ENCODE measurements at regions not wholly inside any gene's neighbourhood (a gene's known extent, or its start where the extent isn't known, plus 50 kb on each side); places are given as distances from the start of the nearest gene placed in this dataset.
"Not testable (repeated sequence)": the region's sequence is repeated elsewhere in the genome, so short reads cannot be mapped to it uniquely, and the experiment has no call there.

DNA sequence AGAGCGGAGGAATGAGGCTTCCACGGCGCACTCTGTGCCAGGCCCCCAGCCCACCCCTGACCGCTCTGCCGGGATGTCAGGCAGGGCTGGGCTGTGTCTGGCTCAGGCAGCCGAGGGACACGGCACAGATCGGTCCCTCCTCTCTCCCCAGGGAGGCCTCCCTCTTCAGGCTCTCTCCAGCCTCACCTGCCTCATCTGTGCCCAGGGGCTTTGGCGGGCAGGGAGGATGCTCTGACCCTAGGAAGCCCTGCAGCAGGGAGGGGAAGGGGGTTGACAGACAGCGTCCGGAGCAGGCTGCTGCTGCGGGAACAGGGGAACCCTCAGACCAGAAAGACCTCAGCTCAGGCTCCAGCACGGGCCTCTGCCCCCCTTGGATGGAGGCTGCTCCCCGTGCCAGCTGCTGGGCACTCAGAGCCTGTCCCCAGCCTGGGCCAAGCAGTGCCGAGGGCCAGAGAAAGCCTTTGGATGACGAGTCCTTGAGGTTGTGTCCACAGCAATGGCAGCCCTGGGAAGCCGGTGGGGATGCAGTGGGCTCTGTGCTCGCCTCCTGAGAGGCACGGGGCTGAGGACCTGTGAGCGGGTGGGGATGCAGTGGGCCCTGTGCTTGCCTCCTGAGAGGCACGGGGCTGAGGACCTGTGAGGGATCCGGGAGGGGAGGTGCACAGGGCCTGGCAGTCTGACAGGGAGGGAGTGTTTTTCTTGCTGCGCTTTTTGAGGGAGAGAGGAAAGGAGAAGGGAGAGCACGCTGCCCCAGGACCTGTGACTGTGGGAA is 66.9 kb downstream of the FOXL3 start:
- DNase-seq (ENCODE audit: low spot score) = no peak

DNA sequence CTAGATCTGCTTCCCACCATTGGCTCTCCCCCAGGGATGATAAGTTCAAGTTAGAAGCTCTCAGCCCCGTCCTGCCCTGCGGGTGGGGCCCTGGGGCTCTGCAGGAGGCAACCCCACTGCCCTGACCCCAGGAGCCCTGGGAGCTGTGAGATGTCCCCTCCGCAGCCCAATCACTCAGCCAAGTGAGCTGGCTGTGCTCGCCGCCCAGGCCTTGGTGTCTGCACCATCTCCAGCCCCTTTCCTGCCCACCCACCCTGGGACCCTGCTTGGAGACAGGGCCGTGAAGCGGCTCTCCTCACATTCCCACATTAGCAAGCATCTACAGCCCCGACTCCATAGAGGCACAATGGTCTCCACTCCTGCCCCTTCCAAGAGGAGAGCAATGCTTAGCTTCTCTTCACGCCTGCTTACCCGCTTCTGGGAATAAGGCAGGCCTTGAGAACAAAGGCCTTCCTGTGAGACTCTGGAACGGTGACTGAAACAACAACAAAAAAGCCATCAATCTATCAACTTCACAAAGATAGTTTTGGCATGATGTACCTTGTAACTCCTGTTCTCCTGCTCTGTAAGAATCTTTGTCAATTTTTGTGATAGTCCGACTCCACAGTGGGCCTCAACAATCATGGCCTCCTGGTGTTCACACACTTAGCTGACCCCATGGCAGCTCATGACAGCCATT is 67.7 kb downstream of the FOXL3 start:
- DNase-seq (ENCODE audit: low spot score) = no peak

DNA sequence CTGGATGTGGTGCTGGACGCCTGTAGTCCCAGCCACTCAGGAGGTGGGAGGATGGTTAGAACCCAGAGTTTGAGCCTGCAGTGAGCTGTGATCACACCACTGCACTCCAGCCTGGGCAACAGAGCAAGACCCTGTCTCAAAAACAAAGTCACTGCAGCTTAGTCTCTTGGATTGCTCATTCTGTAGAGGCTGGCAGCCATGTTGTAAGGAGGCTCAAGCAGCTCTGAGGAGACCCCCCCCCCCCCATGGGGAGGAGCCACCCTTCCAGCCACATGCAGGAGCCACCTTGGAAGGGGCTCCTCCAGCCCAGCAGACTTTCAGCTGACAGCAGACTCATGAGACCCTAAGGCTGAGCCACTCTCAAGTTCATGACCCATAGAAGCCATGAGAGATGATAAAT is 68.4 kb downstream of the FOXL3 start:
- no peak for DNase-seq (ENCODE audit: low spot score)

DNA sequence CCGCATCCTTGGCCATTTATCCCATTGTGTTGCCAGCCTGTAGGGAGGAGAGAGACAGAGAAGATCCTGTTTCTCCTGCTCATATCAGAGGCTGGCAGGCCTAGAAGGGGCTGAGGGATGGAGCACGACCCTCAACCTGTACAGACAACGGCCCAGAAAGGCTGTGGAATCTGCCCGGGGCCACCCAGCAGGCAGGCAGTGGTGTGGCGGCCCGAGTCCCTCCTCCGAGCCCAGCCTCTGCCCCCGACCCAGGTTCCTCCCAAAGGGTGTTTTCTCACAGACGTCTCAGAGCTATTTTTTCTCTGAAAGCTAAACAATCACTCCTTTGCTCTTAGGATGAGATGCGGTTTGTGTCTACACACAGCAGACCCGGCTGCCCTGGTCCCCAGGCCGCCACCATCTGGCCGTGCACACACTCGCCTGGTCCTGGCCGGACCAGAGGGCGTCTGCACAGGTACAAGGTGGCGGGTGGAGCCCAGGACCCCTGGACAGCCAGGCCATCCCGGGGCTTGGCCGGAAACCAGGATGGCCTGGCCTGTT is 69.3 kb downstream of the FOXL3 start:
- no peak for DNase-seq (ENCODE audit: low spot score)

DNA sequence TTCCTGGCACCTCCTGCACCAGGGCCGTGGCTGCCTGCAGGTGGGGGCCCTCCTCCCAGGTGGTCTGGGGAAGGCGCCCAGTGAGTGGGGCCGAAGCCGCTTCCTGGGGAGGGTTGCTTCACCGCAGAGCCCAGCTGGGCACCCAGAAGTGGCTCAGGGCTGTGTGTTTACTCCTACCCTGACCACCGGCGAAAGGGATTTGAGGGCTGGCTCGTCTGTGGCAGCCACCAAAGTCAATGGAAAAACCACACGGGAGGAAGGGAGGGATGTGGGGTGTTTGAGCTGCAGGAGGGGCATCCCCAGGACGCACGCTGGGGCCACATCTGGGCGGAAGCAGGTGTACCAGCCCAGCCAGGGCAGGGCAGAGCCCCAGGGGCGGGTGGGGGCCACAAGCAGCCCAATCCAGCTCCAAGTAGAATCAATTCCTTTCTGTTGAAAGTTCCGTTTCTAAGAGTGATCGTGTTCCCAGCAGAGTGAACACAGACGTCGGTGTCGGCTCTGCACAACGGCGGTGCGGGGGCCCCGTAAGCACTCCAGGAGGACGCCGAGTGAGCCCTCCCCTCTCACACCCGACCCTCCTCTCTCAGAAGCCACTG is 69.9 kb downstream of the FOXL3 start:
- DNase-seq (ENCODE audit: low spot score) = no peak

DNA sequence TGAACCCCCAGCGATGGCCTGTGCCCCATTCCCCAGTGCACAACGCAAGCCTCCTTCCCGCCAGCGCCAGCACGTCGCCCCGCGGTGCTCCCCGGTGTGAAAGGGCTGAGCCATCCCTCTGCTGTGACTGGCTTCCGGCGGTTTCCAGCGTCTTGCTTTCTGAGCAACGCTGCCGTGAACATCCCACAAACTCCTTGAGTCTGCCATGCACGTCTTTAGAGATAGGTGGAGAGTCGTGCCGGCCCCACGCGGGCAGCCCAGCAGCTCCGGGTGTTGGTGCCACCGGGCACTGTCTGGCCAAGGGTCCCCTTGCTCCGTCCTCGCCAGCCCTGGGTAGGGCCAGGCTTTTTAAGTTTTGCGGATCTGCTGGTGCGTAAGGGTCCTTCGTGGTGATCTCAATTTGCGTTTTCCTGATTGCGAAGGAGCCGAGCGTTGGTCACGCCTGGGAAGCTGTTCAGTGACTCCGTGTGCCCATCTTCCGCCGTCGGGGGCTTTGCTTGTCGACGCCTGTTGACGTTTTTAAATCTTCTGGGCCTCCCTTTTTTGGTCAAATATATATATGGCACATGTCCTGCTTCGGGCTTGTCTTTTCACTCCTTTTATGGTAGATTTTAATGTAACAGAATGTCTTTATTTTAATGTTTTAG is 70.6 kb downstream of the FOXL3 start:
- no peak for DNase-seq (ENCODE audit: low spot score)

DNA sequence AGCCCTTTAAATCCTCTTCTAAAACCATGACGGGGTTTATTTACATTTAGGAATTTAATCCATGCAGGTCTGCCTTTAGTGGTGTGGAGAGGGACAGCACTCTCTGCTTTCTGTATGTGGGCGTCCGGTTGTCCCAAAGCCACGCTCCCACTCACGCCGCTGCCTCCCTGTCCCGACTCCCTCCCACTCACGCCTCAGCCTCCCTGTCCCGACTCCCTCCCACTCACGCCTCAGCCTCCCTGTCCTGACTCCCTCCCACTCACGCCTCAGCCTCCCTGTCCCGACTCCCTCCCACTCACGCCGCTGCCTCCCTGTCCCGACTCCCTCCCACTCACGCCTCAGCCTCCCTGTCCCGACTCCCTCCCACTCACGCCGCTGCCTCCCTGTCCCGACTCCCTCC is 71.2 kb downstream of the FOXL3 start:
- DNase-seq (ENCODE audit: low spot score) = not testable (repeated sequence)

DNA sequence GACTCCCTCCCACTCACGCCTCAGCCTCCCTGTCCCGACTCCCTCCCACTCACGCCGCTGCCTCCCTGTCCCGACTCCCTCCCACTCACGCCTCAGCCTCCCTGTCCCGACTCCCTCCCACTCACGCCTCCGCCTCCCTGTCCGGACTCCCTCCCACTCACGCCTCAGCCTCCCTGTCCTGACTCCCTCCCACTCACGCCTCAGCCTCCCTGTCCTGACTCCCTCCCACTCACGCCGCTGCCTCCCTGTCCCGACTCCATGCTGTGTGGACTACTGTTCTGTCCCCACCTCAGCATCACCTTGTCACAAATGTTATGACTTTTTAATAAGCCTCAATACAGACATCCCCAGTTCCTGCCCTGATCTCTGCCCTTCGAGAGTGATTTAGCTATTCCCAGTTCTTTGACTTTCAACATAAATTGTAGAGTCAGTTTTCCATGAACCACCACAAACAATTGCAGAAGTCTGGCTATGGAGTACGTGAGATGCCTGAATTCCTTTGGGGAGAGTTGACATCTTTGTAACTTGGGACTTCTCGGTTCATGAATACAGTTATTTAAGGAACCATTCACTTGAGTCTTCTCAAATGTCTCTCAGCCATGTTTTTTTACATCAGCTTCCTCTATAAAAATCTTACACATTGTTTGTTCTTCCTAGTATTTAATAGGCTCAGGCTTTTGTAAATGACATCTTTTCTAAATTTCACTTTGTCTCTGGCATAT is 71.9 kb downstream of the FOXL3 start:
- no peak for DNase-seq (ENCODE audit: low spot score)

DNA sequence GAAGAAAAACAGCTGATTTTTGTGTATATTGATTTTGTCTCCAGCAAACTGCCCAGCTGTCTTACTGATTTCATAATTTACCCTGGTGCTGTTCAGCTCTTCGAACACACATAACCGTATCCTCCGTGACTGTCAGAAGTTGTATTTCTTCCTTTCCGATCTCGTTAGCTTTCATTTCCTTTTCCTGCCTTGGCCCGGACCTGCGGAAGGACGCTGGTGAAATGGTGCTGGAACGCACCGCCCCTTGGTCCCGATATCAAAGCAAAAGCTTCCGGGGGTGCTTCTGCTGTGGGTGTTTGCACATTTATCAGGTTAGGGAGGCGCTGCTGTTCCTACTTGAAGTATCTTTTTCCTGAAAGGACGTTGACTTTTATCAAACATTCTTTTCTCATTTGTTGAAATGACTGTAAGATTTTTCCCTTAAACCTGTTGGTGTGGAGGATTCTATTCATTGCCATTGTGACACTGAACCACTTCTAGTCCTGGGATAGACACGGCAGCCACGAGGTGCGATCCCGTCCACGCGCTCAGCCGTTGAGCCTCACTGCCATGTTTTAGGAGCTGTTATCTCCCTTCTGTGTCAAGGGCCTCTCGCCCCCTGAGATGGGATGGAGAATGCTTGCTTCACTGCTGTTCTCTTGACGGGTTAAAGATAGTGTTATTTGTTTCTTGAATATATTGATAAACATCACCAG is 72.6 kb downstream of the FOXL3 start:
- no peak for DNase-seq (ENCODE audit: low spot score)

DNA sequence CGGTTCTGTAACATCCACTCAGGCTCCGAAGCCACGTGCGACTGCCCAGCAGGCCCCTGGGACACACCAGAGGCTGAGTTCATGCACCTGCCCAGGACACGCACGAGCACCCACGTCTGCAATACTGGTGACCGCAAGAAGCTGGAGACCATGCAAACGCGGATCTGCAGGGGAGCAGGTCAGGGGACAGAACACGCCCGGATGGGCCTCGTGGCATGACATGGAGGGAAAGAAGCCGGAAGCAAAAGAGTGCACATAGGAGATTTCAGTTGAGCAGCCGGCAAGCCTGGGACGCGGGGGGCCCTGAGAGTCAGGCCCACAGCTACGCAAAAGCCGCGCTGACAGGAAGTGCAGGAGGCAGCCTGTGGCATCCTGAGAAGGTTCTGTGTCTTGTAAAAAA is 73.7 kb downstream of the FOXL3 start:
- DNase-seq (ENCODE audit: low spot score) = no peak

DNA sequence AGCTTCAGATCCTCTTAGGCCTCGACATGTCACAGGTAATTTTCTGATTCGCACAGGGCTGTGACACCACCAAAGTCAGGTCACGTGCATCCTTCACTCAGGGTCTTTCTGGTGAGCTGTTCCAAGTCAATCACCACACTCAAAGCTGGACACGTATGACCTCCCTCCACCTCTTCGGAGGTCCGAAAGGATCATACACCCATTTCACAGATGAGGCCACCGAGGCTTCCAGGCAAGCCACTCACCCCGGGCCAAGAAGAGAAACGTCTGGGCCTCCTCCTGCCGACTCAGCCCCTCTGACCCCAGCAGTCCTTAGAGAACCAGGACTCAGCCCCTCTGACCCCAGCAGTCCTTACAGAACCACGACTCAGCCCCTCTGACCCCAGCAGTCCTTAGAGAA is 74.6 kb downstream of the FOXL3 start:
- no peak for DNase-seq (ENCODE audit: low spot score)

DNA sequence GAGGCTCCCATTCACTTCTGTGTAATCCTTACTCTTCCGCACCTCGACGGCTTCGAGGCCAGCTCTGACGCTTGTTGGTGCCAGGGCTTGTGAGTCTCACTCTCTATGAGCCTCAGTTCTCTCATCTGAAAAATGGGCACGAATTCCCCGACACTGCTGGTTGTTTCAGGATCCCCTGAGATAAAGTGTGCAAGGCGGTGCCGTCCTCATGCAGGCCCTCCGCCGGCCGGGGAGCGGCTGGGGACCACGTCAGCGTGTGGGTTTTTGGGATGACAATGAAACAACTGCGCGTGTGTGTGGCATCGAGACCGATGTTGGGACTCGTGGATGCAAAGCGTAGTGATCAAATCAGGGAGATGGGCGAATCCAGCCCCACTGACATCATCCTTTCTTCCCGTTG is 75.6 kb downstream of the FOXL3 start:
- no peak for DNase-seq (ENCODE audit: low spot score)

DNA sequence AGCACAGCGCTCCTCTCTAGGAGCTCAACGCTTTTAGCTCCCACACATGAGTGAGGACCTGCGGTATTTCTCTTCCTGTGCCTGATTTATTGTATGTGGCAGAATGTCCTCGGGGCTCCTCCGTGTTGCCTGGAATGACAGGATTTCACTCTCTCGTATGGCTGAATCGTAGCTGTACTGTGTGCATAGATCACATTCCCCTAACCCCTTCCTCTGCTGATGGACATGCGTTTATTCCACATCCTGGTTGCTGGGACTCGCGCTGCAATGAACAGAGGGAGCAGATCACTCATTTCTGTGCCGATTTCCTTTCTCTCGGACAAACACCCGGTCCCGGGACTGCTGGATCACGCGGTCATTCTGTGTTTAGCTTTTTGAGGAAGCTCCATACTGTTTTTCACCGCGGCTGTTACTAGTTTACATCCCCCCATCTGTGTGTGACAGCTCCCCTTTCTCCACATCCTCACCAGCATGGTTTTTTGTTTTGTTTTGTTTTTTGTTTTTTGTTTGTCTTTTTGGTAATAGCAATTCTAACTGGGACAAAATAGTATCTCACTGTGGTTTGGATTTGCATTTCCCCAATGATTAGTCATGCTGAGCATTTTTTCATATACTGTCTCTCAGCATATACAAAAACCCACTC is 76.3 kb downstream of the FOXL3 start:
- DNase-seq (ENCODE audit: low spot score) = no peak

DNA sequence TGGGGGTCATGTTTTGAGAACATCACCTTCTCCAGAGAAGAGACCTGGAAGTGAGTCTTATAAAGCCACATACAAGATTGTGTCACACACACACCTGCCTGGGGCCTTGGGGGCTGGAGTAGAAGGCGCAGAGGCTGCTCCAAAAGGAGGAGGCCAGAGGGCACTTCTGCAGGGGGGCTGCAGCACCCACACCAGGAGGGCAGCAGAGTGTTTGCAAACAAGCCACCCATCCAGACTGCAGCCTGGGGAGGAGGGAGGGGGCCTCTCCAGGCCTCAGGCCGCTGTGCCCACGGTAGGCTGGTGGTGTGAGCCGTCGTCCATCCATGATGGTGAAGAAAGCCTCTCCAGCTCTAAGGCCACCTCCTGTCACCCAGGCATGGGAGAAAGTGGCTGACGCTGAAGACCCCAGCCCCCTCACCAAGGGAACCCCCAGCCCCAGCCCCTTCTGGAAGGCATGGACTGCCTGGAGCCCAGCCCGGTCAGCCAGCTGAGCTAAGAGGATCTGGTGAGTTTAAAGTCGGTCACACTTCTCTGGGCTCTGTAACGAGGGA is 77.5 kb downstream of the FOXL3 start:
- no peak for DNase-seq (ENCODE audit: low spot score)

DNA sequence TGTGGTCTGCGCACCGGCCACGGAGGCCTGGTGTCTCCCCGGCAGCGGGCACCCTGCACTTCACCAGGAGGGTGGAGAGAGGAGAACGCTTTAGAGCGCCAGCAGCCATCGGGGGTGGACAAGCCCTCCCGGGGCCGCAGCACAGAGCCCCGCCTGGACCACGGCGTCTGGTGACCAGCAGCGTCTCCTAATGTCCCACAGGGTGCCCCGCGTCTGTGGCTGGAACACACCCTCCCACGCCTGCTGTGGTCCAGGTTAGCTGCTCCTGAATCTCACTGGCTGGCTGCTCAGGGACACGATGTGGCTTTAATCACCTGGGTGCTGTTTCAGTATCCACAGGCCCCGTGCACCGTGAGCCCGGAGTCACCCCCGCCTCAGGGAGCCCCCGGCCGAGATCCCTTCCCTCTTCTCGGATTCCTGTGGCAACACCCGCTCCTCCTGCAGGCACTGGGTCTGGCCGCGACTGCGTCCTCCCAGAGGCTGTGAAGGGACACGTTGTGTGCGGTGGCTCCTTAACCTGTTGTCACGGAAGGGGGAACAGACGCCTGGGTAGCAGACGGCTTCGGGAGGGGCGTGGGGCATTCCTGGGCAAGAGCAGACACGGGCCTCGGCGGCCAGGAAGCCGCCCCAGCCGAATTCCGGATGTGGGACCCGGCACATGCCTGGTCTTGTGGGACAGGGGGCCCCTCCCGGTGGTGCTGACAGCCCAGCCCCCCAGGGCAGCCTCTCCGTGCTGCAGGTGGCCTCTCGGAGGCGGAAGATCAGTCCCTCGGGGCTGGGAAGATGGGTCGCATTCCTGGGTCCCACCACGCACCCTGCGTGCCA is 78.9 kb downstream of the FOXL3 start:
- no peak for DNase-seq (ENCODE audit: low spot score)

DNA sequence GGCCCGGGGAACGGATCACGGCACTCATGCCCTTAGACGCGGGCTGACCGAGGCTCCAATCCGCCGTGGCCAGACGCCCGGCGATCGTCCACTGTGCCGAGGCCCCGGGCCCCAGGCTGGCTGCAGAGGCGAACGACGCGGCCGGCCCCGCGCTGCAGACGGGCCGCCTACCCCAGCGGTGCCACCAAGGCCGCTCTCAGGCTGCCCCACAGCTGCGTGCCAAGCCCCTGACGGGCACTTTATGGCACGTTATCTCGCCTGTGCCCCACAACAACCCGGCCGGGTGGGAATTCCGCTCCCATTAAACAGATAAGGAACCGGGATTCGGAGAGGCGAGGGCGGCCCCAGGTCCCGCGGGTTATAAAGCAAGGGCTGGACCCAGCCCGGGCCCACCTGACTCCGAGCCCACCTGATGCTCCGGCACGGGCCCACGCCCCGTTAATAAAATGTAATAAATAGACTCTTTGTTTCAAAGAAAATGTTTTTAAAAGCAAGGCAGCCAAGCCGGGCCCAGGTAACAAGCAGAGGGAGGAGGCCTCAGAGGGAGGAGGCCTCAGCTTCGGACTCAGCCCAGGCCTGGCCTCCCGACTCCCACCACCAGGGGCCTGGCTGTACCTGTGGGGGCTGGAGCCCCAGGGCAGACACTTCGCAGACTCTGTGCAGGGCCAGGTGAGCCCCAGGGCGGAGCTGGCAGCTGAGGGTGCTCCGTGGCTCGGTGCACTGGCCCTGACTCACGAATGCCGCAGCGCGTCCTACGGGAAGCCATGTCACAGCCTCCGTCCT is 79.7 kb downstream of the FOXL3 start:
- no peak for DNase-seq (ENCODE audit: low spot score)

DNA sequence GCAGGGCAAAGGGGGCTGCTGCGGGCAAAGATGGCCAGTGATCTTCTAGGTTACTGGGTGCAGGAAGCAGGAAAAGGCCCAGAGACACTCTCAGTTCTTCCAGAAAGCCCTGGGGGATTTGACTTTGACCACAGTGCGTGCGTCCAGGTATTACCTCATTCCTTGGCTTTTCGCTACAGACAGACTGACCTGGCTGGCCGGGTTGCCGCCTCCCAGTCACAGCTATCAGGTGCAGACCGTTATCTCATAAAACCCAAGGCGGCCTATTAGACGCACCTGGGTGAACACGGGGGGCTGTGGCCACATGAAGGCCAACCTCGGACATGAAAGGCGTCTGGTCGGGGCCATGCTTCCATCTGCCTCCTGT is 80.3 kb downstream of the FOXL3 start:
- no peak for DNase-seq (ENCODE audit: low spot score)

DNA sequence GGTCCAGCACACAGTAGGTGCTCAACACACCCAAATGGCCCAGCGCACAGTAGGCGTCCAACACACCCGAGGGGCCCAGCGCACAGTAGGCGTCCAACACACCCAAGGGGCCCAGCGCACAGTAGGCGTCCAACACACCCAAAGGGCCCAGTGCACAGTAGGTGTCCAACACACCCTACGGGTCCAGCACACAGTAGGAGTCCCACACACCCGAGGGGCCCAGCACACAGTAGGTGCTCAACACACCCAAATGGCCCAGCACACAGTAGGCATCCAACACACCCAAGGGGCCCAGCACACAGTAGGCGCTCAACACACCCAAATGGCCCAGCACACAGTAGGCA is 80.8 kb downstream of the FOXL3 start:
- no peak for DNase-seq (ENCODE audit: low spot score)
